A549 (cell line): ENCODE measurements at regions not wholly inside any gene's neighbourhood (a gene's known extent, or its start where the extent isn't known, plus 50 kb on each side); places are given as distances from the start of the nearest gene placed in this dataset.
A peak's percentile ranks its signal among the peaks of the same experiment; 100 is the strongest.

Source experiments
- ATAC-seq, 2 experiments: fragments of 200-7000 bp in 1 of 2; fragments of >200 bp in 1 of 2; cut with Nextera tagmentation in 1 of 2; cut with Tn5 transposase in 1 of 2; 3 replicates each; pipeline versions ENCODE4 v1.8.0 to v1.9.1; 2018 to 2020; ENCODE audit warnings: mild to moderate bottlenecking in 1 of 2, moderate library complexity in 1 of 2
- CTCF ChIA-PET: fragments of 300-600 bp; sonication (Branson Sonifier 250); formaldehyde crosslinking; extraction: SDS; loops from one replicate; lab custom pipeline; 2021; ENCODE audit warnings: antibody characterized with exemption, inconsistent platforms; lab: Yijun Ruan, JAX
- POLR2A ChIA-PET: fragments of 350-600 bp; formaldehyde crosslinking; extraction: SDS; loops from one replicate; lab custom pipeline; 2021; ENCODE audit warnings: antibody characterized with exemption, inconsistent platforms; lab: Yijun Ruan, JAX
- DNase-seq, 2 experiments: peaks; one replicate each; pipeline versions ENCODE4 v3.0.0 to v3.0.0-alpha.2; 2011 to 2016; ENCODE audit warnings: low read depth in 1 of 2, low spot score in 1 of 2
- FAIRE-seq: peaks from 2 replicates; lab custom pipeline; 2011; peaks lifted over from hg19 to GRCh38; lab: Jason Lieb, UNC
- H3K27ac ChIP-seq, 2 experiments: fragments of >200 bp; sonication (Bioruptor Twin); formaldehyde crosslinking; 3 replicates each; pipeline ENCODE4 v1.5.1; 2016 to 2017
- H3K4me1 ChIP-seq: fragments of >200 bp; sonication (Bioruptor Twin); formaldehyde crosslinking; 3 replicates; pipeline ENCODE4 v1.6.1; 2016
- H3K4me2 ChIP-seq: fragments of >200 bp; sonication (Bioruptor Twin); formaldehyde crosslinking; 3 replicates; pipeline ENCODE4 v1.6.1; 2016
- H3K4me3 ChIP-seq: fragments of >200 bp; sonication (Bioruptor Twin); formaldehyde crosslinking; 3 replicates; pipeline ENCODE4 v1.5.1; 2016
- H3K9me3 ChIP-seq: fragments of >200 bp; sonication (Bioruptor Twin); formaldehyde crosslinking; 3 replicates; pipeline ENCODE4 v1.6.1; 2016
- CBX2 ChIP-seq: fragments of 200-600 bp; sonication (generic); IDR thresholded peaks from 2 replicates; pipeline ENCODE4 v1.6.1; 2016; ENCODE audit warnings: low read depth, mild to moderate bottlenecking, borderline replicate concordance
- CEBPB ChIP-seq, 2 experiments: fragments of >200 bp in 1 of 2; sonication (Bioruptor Twin) in 1 of 2; formaldehyde crosslinking in 1 of 2; IDR thresholded peaks; 2 replicates each; pipeline ENCODE4 v1.6.1; 2012 to 2016
- EHF ChIP-seq: fragments of 250-450 bp; sonication (Bioruptor Pico); IDR thresholded peaks from 2 replicates; pipeline ENCODE4 v1.5.0; 2020; ENCODE audit warnings: mild to moderate bottlenecking
- EHMT2 ChIP-seq: fragments of 200-600 bp; sonication (generic); IDR thresholded peaks from 2 replicates; pipeline ENCODE4 v1.6.1; 2016; ENCODE audit warnings: antibody characterized with exemption, low read depth, mild to moderate bottlenecking, moderate library complexity
- FOSB ChIP-seq: fragments of 250-450 bp; sonication (Bioruptor Pico); IDR thresholded peaks from 2 replicates; pipeline ENCODE4 v1.5.0; 2020; ENCODE audit warnings: mild to moderate bottlenecking, moderate library complexity
- HOXB13 ChIP-seq: fragments of 250-450 bp; sonication (Bioruptor Pico); IDR thresholded peaks from 2 replicates; pipeline ENCODE4 v1.5.0; 2020; ENCODE audit warnings: low read depth, mild to moderate bottlenecking, moderate library complexity
- HOXB5 ChIP-seq: fragments of 250-450 bp; sonication (Bioruptor Pico); IDR thresholded peaks from 2 replicates; pipeline ENCODE4 v1.5.0; 2020; ENCODE audit warnings: mild to moderate bottlenecking, moderate library complexity
- KDM5A ChIP-seq: fragments of 200-600 bp; sonication (generic); IDR thresholded peaks from 2 replicates; pipeline ENCODE4 v1.6.1; 2016; ENCODE audit warnings: antibody characterized with exemption, mild to moderate bottlenecking
- MAZ ChIP-seq: fragments of 150-350 bp; IDR thresholded peaks from 2 replicates; pipeline ENCODE4 v1.6.1; 2014; ENCODE audit warnings: antibody characterized with exemption, low read depth, low read length, borderline replicate concordance
- MYC ChIP-seq: IDR thresholded peaks from 2 replicates; pipeline ENCODE4 v1.6.1; 2012; ENCODE audit warnings: mild to moderate bottlenecking, inconsistent platforms, low read length, improper control_type of control experiment, borderline replicate concordance
- NFE2L2 ChIP-seq: fragments of 150-350 bp; conservative IDR thresholded peaks from 2 replicates; pipeline ENCODE4 v1.6.1; 2014; ENCODE audit warnings: low read length
- RAD21 ChIP-seq, 2 experiments: fragments of >200 bp in 1 of 2; sonication (Bioruptor Twin) in 1 of 2; formaldehyde crosslinking in 1 of 2; IDR thresholded peaks in 1 of 2; conservative IDR thresholded peaks in 1 of 2; 2 replicates in 1 of 2; 3 replicates in 1 of 2; pipeline ENCODE4 v1.6.1; 2012 to 2018; ENCODE audit warnings: inconsistent platforms in 1 of 2
- RCOR1 ChIP-seq: fragments of 150-350 bp; IDR thresholded peaks from 2 replicates; pipeline ENCODE4 v1.6.1; 2014; ENCODE audit warnings: antibody characterized with exemption, low read length, low read depth
- RFX5 ChIP-seq: fragments of 450-650 bp; IDR thresholded peaks from 2 replicates; pipeline ENCODE4 v1.7.1; 2014; ENCODE audit warnings: antibody characterized with exemption, mild to moderate bottlenecking, moderate library complexity
- RNF2 ChIP-seq: fragments of 200-600 bp; sonication (generic); IDR thresholded peaks from 2 replicates; pipeline ENCODE4 v1.6.1; 2016; ENCODE audit warnings: low read depth, mild to moderate bottlenecking, antibody characterized with exemption, moderate library complexity, borderline replicate concordance
- SMC3 ChIP-seq: fragments of >200 bp; sonication (Bioruptor Twin); formaldehyde crosslinking; IDR thresholded peaks from 3 replicates; pipeline ENCODE4 v1.6.1; 2018; ENCODE audit warnings: inconsistent platforms
- TFCP2L1 ChIP-seq: fragments of 250-450 bp; sonication (Bioruptor Pico); IDR thresholded peaks from 2 replicates; pipeline ENCODE4 v1.5.0; 2021; ENCODE audit warnings: mild to moderate bottlenecking
- TP53 ChIP-seq: fragments of 250-450 bp; sonication (Bioruptor Pico); IDR thresholded peaks from 2 replicates; pipeline ENCODE4 v1.5.0; 2021; ENCODE audit warnings: mild to moderate bottlenecking, moderate library complexity
- WGBS: methylation state at CpG from one replicate; pipeline ENCODE4 v1.1.6; 2017; ENCODE audit errors: missing lambda C conversion rate; 5-methylcytosine and 5-hydroxymethylcytosine counted together
- TF ChIP-seq, protein P1 (sequence below): fragments of 250-450 bp; sonication (Bioruptor Pico); IDR thresholded peaks from 2 replicates; pipeline ENCODE4 v1.5.0; 2021; ENCODE audit warnings: mild to moderate bottlenecking, moderate library complexity, borderline replicate concordance
- TF ChIP-seq, protein P2 (sequence below): fragments of >200 bp; sonication (Bioruptor Twin); formaldehyde crosslinking; IDR thresholded peaks from 3 replicates; pipeline ENCODE4 v1.5.1; 2016
- TF ChIP-seq, protein P3 (sequence below): fragments of 150-350 bp; IDR thresholded peaks from 2 replicates; pipeline ENCODE4 v1.6.1; 2014; ENCODE audit warnings: low read depth, mild to moderate bottlenecking, low read length
- TF ChIP-seq, protein P4 (sequence below): IDR thresholded peaks from 2 replicates; pipeline ENCODE4 v1.6.1; 2012; ENCODE audit warnings: low read depth, borderline replicate concordance
- TF ChIP-seq, protein P5 (sequence below): IDR thresholded peaks from 2 replicates; pipeline ENCODE4 v1.6.1; 2012

DNA sequence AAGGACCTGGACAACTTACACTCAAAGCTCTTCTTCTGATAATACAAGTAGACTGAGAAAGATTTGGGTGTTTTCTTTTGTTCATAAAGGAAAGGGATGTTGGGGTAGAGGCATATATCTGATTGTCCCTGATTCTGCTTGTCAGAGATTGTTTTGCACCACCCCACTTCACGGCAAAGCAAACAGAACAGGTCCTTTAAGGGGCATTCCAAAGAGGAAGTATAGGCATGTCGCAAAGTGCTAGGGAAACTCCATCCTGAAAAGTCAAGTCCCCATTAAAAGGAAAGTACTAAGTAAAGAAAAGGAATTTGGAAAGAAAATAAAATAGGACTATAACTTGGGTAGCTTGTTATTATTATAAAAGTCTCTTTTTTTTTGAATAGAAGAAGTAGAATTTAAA lies 233.0 kb downstream of the DNAJB9 start:
- TF ChIP-seq NFE2L2 (no peak), MAZ (no peak), HOXB13 (CRISPR knock-in tag) (no peak)
- ChIA-PET CTCF (no interaction called here), POLR2A (no interaction called here)
- no peak overlapping the region for H3K4me3 ChIP-seq
- no peak for FAIRE-seq
- H3K4me1 ChIP-seq: no peaks in the 10 kb centered on the region
- H3K4me2 ChIP-seq: no peak overlapping the region
- H3K9me3 ChIP-seq: no peaks in the 10 kb centered on the region
- no peak overlapping the region for H3K27ac ChIP-seq
- no peak for ATAC-seq
- 16% methylated on average over 2 of the region's 2 CpGs for WGBS
- no peak for DNase-seq

DNA sequence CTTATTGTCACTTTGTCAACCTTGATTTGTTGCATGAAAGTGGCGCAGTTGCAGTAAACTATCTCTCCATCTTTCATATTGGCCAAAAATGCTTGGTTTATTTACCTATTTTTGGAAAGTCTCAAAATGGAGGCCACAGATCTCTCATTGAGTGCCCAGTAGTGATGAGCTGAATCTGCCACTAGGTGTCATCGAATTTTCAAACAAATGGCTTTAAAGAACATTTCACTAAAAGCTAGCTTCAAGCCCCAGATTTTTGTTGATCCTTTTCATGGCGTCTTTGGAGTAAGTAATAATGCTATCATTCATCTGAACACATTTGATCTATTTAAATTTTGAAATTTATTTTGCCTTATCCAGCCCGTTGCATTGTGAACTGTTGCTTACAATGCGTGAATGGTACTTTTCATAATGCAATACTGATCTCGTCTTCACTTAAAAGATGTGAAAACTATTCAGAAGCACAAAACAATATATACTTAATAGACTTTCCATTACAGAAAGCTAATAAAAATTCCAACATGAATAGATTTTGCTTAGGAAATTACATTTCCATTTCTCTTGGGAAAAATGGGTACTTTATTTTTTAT lies 236.2 kb downstream of the DNAJB9 start:
- TF ChIP-seq SMC3 (peak; percentile 48), RAD21 (conservative IDR thresholded peaks at IDR 0.05 in 1 of 2, IDR thresholded peaks at IDR 0.05 in 1 of 2) (peak; percentile 55 to 56)
- TF ChIP-seq, protein P1, sequence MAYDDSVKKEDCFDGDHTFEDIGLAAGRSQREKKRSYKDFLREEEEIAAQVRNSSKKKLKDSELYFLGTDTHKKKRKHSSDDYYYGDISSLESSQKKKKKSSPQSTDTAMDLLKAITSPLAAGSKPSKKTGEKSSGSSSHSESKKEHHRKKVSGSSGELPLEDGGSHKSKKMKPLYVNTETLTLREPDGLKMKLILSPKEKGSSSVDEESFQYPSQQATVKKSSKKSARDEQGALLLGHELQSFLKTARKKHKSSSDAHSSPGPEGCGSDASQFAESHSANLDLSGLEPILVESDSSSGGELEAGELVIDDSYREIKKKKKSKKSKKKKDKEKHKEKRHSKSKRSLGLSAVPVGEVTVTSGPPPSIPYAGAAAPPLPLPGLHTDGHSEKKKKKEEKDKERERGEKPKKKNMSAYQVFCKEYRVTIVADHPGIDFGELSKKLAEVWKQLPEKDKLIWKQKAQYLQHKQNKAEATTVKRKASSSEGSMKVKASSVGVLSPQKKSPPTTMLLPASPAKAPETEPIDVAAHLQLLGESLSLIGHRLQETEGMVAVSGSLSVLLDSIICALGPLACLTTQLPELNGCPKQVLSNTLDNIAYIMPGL (CRISPR knock-in tag): no peak
- TF ChIP-seq, protein P2, sequence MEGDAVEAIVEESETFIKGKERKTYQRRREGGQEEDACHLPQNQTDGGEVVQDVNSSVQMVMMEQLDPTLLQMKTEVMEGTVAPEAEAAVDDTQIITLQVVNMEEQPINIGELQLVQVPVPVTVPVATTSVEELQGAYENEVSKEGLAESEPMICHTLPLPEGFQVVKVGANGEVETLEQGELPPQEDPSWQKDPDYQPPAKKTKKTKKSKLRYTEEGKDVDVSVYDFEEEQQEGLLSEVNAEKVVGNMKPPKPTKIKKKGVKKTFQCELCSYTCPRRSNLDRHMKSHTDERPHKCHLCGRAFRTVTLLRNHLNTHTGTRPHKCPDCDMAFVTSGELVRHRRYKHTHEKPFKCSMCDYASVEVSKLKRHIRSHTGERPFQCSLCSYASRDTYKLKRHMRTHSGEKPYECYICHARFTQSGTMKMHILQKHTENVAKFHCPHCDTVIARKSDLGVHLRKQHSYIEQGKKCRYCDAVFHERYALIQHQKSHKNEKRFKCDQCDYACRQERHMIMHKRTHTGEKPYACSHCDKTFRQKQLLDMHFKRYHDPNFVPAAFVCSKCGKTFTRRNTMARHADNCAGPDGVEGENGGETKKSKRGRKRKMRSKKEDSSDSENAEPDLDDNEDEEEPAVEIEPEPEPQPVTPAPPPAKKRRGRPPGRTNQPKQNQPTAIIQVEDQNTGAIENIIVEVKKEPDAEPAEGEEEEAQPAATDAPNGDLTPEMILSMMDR: peak; percentile 54
- FAIRE-seq (no peak), DNase-seq (peak; percentile 35 to 43), ATAC-seq (peak in 1 of 2 experiments; percentile 76; a peak in 3 of 6 replicates)
- Histone ChIP-seq H3K4me2 (no peak overlapping the region), H3K9me3 (no peaks in the 10 kb centered on the region), H3K4me1 (no peaks in the 10 kb centered on the region), H3K4me3 (no peak overlapping the region), H3K27ac (no peak overlapping the region)
- POLR2A ChIA-PET: no interaction called here
- CTCF ChIA-PET: interaction anchor here (1.0 to 1.4 kb wide), 4 partner anchors 10 to 12 kb away, joined by 3 to 6 read pairs (median 4); no protein-coding TSS in a partner anchor
- 25% methylated on average over 6 of the region's 6 CpGs for WGBS

DNA sequence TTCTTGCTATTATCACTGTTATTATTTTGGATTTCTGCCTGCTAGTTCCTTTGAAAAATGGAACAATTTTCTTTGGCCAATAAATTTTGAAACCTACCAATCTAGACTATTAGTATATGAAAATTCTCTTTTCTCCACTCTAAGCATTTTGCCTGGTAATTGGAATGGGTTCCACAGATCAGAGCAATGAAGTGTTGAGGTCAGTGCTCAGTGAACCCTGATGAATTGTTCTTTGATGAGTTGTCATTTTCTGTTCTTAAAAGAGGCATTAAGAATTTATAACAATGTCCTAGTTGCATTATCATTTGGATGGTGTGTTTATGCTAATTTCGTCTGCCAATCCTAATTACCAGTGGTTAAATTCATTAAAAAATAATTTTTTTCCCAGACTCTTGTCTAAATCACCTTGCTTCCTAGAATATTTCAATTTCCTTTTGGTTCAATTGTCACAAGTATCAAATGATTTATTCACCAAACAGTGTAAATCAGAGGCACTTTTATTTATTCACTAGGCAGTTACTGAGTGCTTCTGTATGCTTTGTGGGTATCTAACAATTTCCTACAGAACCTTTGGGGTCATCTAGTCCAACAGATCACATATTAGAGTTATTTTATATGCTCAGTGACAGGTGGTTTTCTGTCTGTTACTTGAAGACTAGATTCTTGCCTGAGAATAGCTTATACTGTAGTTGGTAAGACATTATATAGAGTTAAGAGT lies 239.0 kb downstream of the DNAJB9 start:
- Histone ChIP-seq H3K9me3 (no peaks in the 10 kb centered on the region), H3K27ac (no peak overlapping the region), H3K4me2 (no peak overlapping the region), H3K4me1 (no peaks in the 10 kb centered on the region), H3K4me3 (no peak overlapping the region)
- TF ChIP-seq, protein P3, sequence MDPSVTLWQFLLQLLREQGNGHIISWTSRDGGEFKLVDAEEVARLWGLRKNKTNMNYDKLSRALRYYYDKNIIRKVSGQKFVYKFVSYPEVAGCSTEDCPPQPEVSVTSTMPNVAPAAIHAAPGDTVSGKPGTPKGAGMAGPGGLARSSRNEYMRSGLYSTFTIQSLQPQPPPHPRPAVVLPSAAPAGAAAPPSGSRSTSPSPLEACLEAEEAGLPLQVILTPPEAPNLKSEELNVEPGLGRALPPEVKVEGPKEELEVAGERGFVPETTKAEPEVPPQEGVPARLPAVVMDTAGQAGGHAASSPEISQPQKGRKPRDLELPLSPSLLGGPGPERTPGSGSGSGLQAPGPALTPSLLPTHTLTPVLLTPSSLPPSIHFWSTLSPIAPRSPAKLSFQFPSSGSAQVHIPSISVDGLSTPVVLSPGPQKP: no peak
- no peak for TF ChIP-seq CEBPB (IDR thresholded peaks at IDR 0.05)
- TF ChIP-seq, protein P4, sequence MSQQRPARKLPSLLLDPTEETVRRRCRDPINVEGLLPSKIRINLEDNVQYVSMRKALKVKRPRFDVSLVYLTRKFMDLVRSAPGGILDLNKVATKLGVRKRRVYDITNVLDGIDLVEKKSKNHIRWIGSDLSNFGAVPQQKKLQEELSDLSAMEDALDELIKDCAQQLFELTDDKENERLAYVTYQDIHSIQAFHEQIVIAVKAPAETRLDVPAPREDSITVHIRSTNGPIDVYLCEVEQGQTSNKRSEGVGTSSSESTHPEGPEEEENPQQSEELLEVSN: no peak
- no peak for TF ChIP-seq TP53
- no peak for TF ChIP-seq SMC3
- TF ChIP-seq KDM5A: no peak
- no peak for TF ChIP-seq CBX2
- no peak for TF ChIP-seq NFE2L2
- TF ChIP-seq HOXB5: no peak
- no peak for TF ChIP-seq TFCP2L1 (CRISPR knock-in tag)
- TF ChIP-seq RNF2: no peak
- no peak for TF ChIP-seq HOXB13 (CRISPR knock-in tag)
- no peak for TF ChIP-seq RCOR1
- TF ChIP-seq, protein P5, sequence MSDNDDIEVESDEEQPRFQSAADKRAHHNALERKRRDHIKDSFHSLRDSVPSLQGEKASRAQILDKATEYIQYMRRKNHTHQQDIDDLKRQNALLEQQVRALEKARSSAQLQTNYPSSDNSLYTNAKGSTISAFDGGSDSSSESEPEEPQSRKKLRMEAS: no peak
- no peak for TF ChIP-seq MYC
- TF ChIP-seq EHF (CRISPR knock-in tag): no peak
- TF ChIP-seq FOSB (CRISPR knock-in tag): no peak
- no peak for TF ChIP-seq EHMT2
- TF ChIP-seq RFX5: no peak
- WGBS: 0% methylated on average over 1 of the region's 1 CpG
- FAIRE-seq: no peak
- DNase-seq: no peak
- ChIA-PET POLR2A (no interaction called here), CTCF (no interaction called here)
- ATAC-seq: no peak
